ENCODE measurements at regions not wholly inside any gene's neighbourhood (a gene's known extent, or its start where the extent isn't known, plus 50 kb on each side); places are given as distances from the start of the nearest gene placed in this dataset.

GRCh38 chr1:70902211-70902610, 145.4 kb downstream of the PTGER3 start:
- no peak overlapping the region for H2AFZ ChIP-seq (ENCODE audit: low read length)
- H2BK5ac ChIP-seq (ENCODE audit: insufficient read length, low read length) = no peak overlapping the region
- H2BK120ac ChIP-seq (ENCODE audit: low read depth, low read length, poor library complexity, severe bottlenecking) = no peak overlapping the region
- no peaks in the 10 kb centered on the region; the same call in 1 of the 2 replicates for H3K27me3 Mint-ChIP-seq (ENCODE audit: low read depth)
- H3K23me2 ChIP-seq (ENCODE audit: insufficient read length, low read depth, low read length, poor library complexity, severe bottlenecking) = no peaks in the 10 kb centered on the region
- no peak overlapping the region for H3K18ac ChIP-seq (ENCODE audit: insufficient read length, low read depth, low read length)
- no peaks in the 10 kb centered on the region for H3K27me3 ChIP-seq (ENCODE audit: insufficient read depth, low read length)
- H4K91ac ChIP-seq (ENCODE audit: insufficient read length, low read depth, low read length) = no peak overlapping the region
- no peak for DNase-seq
- no peaks in the 10 kb centered on the region for H3K79me2 ChIP-seq (ENCODE audit: insufficient read depth, low read length)
- no peak overlapping the region for H3T11ph ChIP-seq (ENCODE audit: low read length)
- no peak overlapping the region for H2BK15ac ChIP-seq (ENCODE audit: low read depth, low read length)
- no peak overlapping the region for H2BK20ac ChIP-seq (ENCODE audit: low read depth, low read length, poor library complexity, severe bottlenecking)
- no peaks in the 10 kb centered on the region for H3K4me1 ChIP-seq (ENCODE audit: insufficient read depth, low read length)
- H4K20me1 ChIP-seq (ENCODE audit: control insufficient read depth, insufficient read depth, insufficient read length) = no peaks in the 10 kb centered on the region
- no peaks in the 10 kb centered on the region for H3K79me1 ChIP-seq (ENCODE audit: insufficient read depth, low read depth, low read length, poor library complexity, severe bottlenecking)
- peaks cover 0 to 4% of the 10 kb centered on the region in 2 experiments; a peak in 2 of 5 replicates for H3K9me3 Mint-ChIP-seq
- no peaks in the 10 kb centered on the region for H3K9me3 ChIP-seq (ENCODE audit: control insufficient read depth, low read depth, low read length)
- no peak overlapping the region for H3K56ac ChIP-seq (ENCODE audit: insufficient read length, low read depth, low read length)
- H3K4me3 Mint-ChIP-seq = no peak overlapping the region
- H3K4ac ChIP-seq (ENCODE audit: low read depth, low read length) = no peak overlapping the region
- no peak overlapping the region for H2AK5ac ChIP-seq (ENCODE audit: insufficient read length, low read length)
- no peak overlapping the region for H3K14ac ChIP-seq (ENCODE audit: insufficient read depth, low read length)
- peaks cover 10 to 11% of the 10 kb centered on the region in 2 experiments; a peak in 3 of 4 replicates for H3K4me1 Mint-ChIP-seq
- no peak overlapping the region for H3K27ac ChIP-seq (ENCODE audit: insufficient read length, low read depth, low read length)
- H3K4me2 ChIP-seq (ENCODE audit: insufficient read depth, insufficient read length, low read length) = no peak overlapping the region
- H4K8ac ChIP-seq (replicated peaks; ENCODE audit: insufficient read length, low read depth, low read length) = no peak overlapping the region
- no peak overlapping the region for H3K9ac ChIP-seq (ENCODE audit: extremely low read depth, insufficient read length, low read length)
- H4K5ac ChIP-seq (ENCODE audit: insufficient read length, low read depth, low read length) = no peak overlapping the region
- WGBS (ENCODE audit: extremely low coverage, insufficient read length, low lambda C conversion rate) = no CpG with 5 or more reads among the region's 1 CpG
- H3K27ac Mint-ChIP-seq = no peak overlapping the region
- H2BK12ac ChIP-seq (ENCODE audit: insufficient read length, low read depth, low read length) = no peak overlapping the region
- no peak overlapping the region for H3K23ac ChIP-seq (ENCODE audit: insufficient read length, low read depth, low read length)
- peaks cover 0 to 5% (median 0%) of the 10 kb centered on the region in 3 experiments; a peak in 3 of 7 replicates for H3K36me3 Mint-ChIP-seq (ENCODE audit: insufficient read depth in 1 of 3, low read depth in 3 of 3)
- no peak for TF ChIP-seq CTCF (conservative IDR thresholded peaks at IDR 0.05)

All from H9 (cell line).